ENCODE measurements at regions not wholly inside any gene's neighbourhood (a gene's known extent, or its start where the extent isn't known, plus 50 kb on each side); places are given as distances from the start of the nearest gene placed in this dataset.

DNA sequence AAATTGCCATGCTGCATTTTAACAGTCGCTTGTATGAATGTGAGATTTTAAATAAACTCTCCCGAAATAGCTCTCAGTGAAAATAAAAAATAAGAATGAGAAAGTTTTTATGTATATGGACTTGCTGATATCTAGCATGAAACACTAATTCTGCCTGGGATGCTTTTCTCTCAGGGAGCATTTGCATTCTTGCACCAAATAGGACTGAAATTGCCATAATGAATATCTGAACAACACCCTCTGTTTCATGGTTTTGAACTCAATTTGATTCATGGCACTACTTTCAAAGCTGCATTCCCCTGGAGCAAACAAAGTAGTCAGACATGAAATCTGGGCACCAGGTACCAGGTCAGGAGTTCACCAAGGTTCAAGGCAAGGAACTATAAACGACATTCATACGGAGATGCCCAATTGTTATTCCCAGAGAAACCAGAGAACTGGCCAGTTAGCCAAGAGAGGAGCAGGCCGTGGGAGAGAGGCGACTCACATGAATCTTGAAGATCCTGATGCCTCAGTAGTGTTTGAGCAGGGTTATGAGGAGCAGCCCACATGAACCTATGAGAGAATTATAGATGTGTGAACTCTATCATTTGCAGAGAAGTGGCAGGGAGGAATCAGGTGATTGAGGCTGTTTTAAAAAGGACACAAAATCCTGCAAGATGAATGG, 270.6 kb upstream of the ZC3H12C start:
- H3K4me1 Mint-ChIP-seq: peaks cover 8% of the 10 kb centered on the region
- H3K27ac Mint-ChIP-seq: no peak overlapping the region
- no peaks in the 10 kb centered on the region for H3K36me3 Mint-ChIP-seq (ENCODE audit: low read depth)
- H3K9me3 Mint-ChIP-seq: no peaks in the 10 kb centered on the region
- DNase-seq: no peak
- peaks cover 4% of the 10 kb centered on the region for H3K27me3 Mint-ChIP-seq (ENCODE audit: low read depth, poor library complexity)
- no peak overlapping the region for H3K4me3 Mint-ChIP-seq
- TF ChIP-seq, protein P1, sequence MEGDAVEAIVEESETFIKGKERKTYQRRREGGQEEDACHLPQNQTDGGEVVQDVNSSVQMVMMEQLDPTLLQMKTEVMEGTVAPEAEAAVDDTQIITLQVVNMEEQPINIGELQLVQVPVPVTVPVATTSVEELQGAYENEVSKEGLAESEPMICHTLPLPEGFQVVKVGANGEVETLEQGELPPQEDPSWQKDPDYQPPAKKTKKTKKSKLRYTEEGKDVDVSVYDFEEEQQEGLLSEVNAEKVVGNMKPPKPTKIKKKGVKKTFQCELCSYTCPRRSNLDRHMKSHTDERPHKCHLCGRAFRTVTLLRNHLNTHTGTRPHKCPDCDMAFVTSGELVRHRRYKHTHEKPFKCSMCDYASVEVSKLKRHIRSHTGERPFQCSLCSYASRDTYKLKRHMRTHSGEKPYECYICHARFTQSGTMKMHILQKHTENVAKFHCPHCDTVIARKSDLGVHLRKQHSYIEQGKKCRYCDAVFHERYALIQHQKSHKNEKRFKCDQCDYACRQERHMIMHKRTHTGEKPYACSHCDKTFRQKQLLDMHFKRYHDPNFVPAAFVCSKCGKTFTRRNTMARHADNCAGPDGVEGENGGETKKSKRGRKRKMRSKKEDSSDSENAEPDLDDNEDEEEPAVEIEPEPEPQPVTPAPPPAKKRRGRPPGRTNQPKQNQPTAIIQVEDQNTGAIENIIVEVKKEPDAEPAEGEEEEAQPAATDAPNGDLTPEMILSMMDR (IDR thresholded peaks at IDR 0.05): no peak

DNA sequence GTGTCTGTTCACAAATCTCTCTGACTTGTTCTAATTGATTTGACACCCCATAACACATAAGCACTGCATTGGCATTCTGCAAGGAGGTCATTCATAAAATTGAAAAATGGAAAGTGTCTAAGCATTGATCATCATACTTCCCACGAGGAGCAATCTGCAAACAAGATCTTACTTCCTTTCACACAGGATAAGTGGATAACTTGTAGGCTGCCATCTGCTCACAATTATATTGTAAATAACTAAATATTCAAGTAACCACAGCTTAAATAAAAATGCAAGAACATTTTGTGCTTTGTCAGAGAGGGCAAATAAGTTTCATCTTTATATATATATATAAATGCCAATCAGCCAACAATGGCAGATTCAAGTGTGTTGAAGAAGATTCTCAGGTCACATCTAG, 264.8 kb upstream of the ZC3H12C start:
- peaks cover 4% of the 10 kb centered on the region for H3K27me3 Mint-ChIP-seq (ENCODE audit: low read depth, poor library complexity)
- no peak overlapping the region for H3K4me3 Mint-ChIP-seq
- no peaks in the 10 kb centered on the region for H3K4me1 Mint-ChIP-seq
- no peaks in the 10 kb centered on the region for H3K36me3 Mint-ChIP-seq (ENCODE audit: low read depth)
- H3K27ac Mint-ChIP-seq: no peak overlapping the region
- DNase-seq: no peak
- TF ChIP-seq, protein P1 (IDR thresholded peaks at IDR 0.05): no peak
- H3K9me3 Mint-ChIP-seq: no peaks in the 10 kb centered on the region

DNA sequence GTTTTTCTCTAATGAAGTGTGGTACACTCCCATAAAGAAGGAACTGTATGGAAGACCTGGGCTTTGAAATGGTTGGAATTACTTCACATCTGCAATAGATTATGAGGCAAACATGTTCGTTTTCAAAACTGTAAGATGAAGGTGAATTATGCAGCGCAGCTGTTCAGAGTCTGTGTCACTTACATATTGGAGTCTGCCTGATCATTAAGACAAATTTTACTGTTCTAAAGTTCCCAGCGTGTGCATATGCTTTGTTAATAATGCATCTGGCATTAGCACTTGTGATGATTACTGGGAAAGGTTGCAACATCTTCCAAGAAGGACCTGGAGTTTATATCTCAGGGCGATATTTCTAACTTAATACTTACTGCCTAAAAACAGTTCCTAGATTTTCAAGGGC, 255.2 kb upstream of the ZC3H12C start:
- Mint-ChIP-seq H3K4me3 (no peak overlapping the region), H3K9me3 (no peaks in the 10 kb centered on the region), H3K4me1 (no peaks in the 10 kb centered on the region), H3K27ac (no peak overlapping the region), H3K36me3 (ENCODE audit: low read depth) (no peaks in the 10 kb centered on the region), H3K27me3 (ENCODE audit: low read depth, poor library complexity) (no peaks in the 10 kb centered on the region)
- no peak for DNase-seq
- TF ChIP-seq, protein P1 (IDR thresholded peaks at IDR 0.05): no peak

DNA sequence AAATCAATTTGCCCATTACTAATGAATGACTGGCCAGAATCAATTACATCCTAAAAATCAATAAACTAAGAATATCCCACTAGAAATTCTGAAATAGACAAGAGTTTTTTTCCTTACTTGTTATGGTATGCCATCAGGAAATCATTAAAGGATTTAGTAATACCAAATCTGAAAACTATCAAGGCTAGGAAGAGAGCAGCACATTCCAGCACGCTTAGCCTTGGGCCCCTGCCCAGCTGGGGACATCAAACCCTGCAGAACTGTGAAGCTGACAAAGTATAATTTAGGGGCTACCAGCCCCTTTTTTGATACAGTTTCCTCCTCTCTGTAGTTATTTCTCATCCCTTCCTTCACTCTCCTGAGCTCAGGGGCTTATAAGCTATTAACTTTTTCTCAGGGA, 247.8 kb upstream of the ZC3H12C start:
- H3K4me1 Mint-ChIP-seq: peaks cover 23% of the 10 kb centered on the region
- no peaks in the 10 kb centered on the region for H3K36me3 Mint-ChIP-seq (ENCODE audit: low read depth)
- H3K4me3 Mint-ChIP-seq: no peak overlapping the region
- DNase-seq: no peak
- H3K27ac Mint-ChIP-seq: no peak overlapping the region
- H3K27me3 Mint-ChIP-seq (ENCODE audit: low read depth, poor library complexity): no peaks in the 10 kb centered on the region
- no peaks in the 10 kb centered on the region for H3K9me3 Mint-ChIP-seq
- TF ChIP-seq, protein P1 (IDR thresholded peaks at IDR 0.05): no peak

DNA sequence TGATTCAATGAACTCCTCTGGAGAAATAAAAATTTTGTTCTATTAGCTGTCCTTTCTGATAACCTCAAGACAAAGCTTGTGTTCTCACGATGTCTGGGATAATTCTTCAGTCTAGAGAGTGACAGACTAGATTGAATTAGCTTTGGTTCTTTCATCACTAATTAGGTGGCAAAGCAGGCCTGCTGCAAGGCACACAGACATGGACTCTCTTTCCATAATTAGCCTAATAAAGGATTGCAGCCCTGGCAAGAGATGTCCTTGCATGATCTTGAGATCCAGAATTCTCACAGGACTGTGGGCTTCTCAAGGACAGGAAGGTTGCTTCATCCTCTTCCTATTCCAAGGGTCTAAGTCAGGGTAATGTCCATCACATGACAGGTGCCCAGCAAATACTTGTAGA, 245.6 kb upstream of the ZC3H12C start:
- TF ChIP-seq, protein P1 (IDR thresholded peaks at IDR 0.05): no peak
- Mint-ChIP-seq H3K4me1 (peaks cover 23% of the 10 kb centered on the region), H3K9me3 (no peaks in the 10 kb centered on the region), H3K27me3 (ENCODE audit: low read depth, poor library complexity) (no peaks in the 10 kb centered on the region), H3K27ac (no peak overlapping the region), H3K36me3 (ENCODE audit: low read depth) (no peaks in the 10 kb centered on the region), H3K4me3 (no peak overlapping the region)
- DNase-seq: no peak

DNA sequence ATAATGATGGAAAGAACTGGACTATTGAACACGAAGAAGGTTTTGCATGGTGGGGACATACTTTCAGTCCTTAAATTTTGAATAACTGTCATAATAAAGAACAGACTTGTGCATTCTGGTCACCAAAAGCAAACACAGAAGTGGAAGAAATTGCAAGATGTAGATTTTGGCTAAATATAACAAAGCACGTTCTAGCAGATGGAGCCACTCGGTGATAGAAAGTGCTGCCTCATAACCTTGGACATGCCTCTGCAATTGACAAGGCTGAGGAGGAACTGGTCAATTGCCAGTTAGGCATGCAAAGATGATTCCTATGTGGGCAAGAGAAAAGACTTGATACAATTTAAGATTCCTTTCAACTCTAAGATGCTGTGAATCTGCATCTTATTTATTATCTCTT, 244.1 kb upstream of the ZC3H12C start:
- H3K4me1 Mint-ChIP-seq: peaks cover 23% of the 10 kb centered on the region
- TF ChIP-seq, protein P1 (IDR thresholded peaks at IDR 0.05): no peak

More for the DNA sequence above, 244.1 kb upstream of the ZC3H12C start:
- DNase-seq: no peak
- Mint-ChIP-seq H3K36me3 (ENCODE audit: low read depth) (no peaks in the 10 kb centered on the region), H3K27ac (no peak overlapping the region), H3K4me3 (no peak overlapping the region), H3K27me3 (ENCODE audit: low read depth, poor library complexity) (no peaks in the 10 kb centered on the region), H3K9me3 (no peaks in the 10 kb centered on the region)
